CD4-positive, alpha-beta T cell (primary cell): ENCODE measurements at regions not wholly inside any gene's neighbourhood (a gene's known extent, or its start where the extent isn't known, plus 50 kb on each side); places are given as distances from the start of the nearest gene placed in this dataset.

ENCODE experiments used
- ATAC-seq: fragments of 200-7000 bp; cut with Tn5 transposase; one replicate; pipeline ENCODE4 v1.10.0; 2022; ENCODE audit warnings: mild to moderate bottlenecking; ENCODE audit not compliant: poor library complexity
- CTCF ChIA-PET: fragments of 350-600 bp; sonication (Branson Sonifier 250); formaldehyde crosslinking; loops from one replicate; lab custom pipeline; 2021; ENCODE audit warnings: antibody characterized with exemption, inconsistent platforms; lab: Charles Lee
- POLR2A ChIA-PET: fragments of 350-600 bp; sonication (Branson Sonifier 250); formaldehyde crosslinking; loops from one replicate; lab custom pipeline; 2021; ENCODE audit warnings: antibody characterized with exemption, inconsistent platforms; lab: Charles Lee
- DNase-seq, 14 experiments: peaks; one replicate each; pipeline ENCODE4 v3.0.0-alpha.2; 2013 to 2020; ENCODE audit warnings: mixed read lengths in 2 of 14
- H3K27ac ChIP-seq, 2 donors: one replicate each; pipeline versions ENCODE4 v1.5.1 to v1.7.0; 2013; ENCODE audit warnings: low read length in 2 of 2, low read depth in 1 of 2, mild to moderate bottlenecking in 1 of 2
- H3K27me3 ChIP-seq, 2 experiments: 1 replicate in 1 of 2; 2 replicates in 1 of 2; pipeline versions ENCODE4 v1.6.1 to v1.7.0; 2013; ENCODE audit warnings: low read length in 2 of 2, control low read depth in 1 of 2, mild to moderate bottlenecking in 1 of 2, moderate library complexity in 1 of 2; ENCODE audit not compliant: insufficient read depth in 2 of 2, control insufficient read depth in 1 of 2
- H3K36me3 ChIP-seq: one replicate; pipeline ENCODE4 v1.6.1; 2013; ENCODE audit warnings: low read length, control low read depth; ENCODE audit not compliant: insufficient read depth
- H3K4me1 ChIP-seq: one replicate; pipeline ENCODE4 v1.6.1; 2013; ENCODE audit warnings: low read length, control low read depth; ENCODE audit not compliant: insufficient read depth
- H3K4me3 ChIP-seq: one replicate; pipeline ENCODE4 v1.5.1; 2013; ENCODE audit warnings: mild to moderate bottlenecking, low read length, moderate library complexity
- H3K9me3 ChIP-seq, 2 experiments: 1 replicate in 1 of 2; 2 replicates in 1 of 2; pipeline versions ENCODE4 v1.6.1 to v1.7.0; 2013; ENCODE audit warnings: low read length in 2 of 2, mild to moderate bottlenecking in 2 of 2, control low read depth in 1 of 2, moderate library complexity in 1 of 2; ENCODE audit not compliant: control insufficient read depth in 1 of 2, insufficient read depth in 1 of 2
- H3K27ac Mint-ChIP-seq: one replicate; pipeline ENCODE4 v1.8.0; 2020; ENCODE audit warnings: mixed read lengths
- H3K27me3 Mint-ChIP-seq: one replicate; pipeline ENCODE4 v1.8.0; 2021; ENCODE audit warnings: mixed read lengths
- H3K36me3 Mint-ChIP-seq: one replicate; pipeline ENCODE4 v1.8.0; 2021; ENCODE audit warnings: low read depth, mixed read lengths
- H3K4me1 Mint-ChIP-seq: one replicate; pipeline ENCODE4 v1.8.0; 2021; ENCODE audit warnings: low read depth, mixed read lengths
- H3K4me3 Mint-ChIP-seq: one replicate; pipeline ENCODE4 v1.8.0; 2020; ENCODE audit warnings: mild to moderate bottlenecking, mixed read lengths
- H3K9me3 Mint-ChIP-seq: one replicate; pipeline ENCODE4 v1.8.0; 2020; ENCODE audit warnings: mixed read lengths
- CTCF ChIP-seq: fragments of 200-600 bp; IDR thresholded peaks from one replicate; pipeline ENCODE4 v1.8.0; 2022; ENCODE audit warnings: antibody characterized with exemption, mild to moderate bottlenecking
- intact Hi-C, 2 experiments: fragments of 100-400 bp; cut with DNase I in 1 of 2; cut with micrococcal nuclease in 1 of 2; formaldehyde crosslinking; loops; one replicate each; pipeline versions ENCODE4 v1.15.1 to v1.9.0; 2023 to 2025; cut with DNase I, micrococcal nuclease

- H3K4me3 Mint-ChIP-seq = no peak overlapping the region
Measured at GRCh38 chr18:34281722-34282121, 57.0 kb upstream of the NOL4 start.

GRCh38 chr18:34283506-34283905, 58.8 kb upstream of the NOL4 start:
- ATAC-seq (no peak), DNase-seq (no peak)
- ChIA-PET POLR2A (no interaction called here), CTCF (no interaction called here)
- Histone ChIP-seq H3K27me3 (no peaks in the 10 kb centered on the region), H3K36me3 (no peaks in the 10 kb centered on the region), H3K4me3 (no peak overlapping the region), H3K9me3 (peaks cover 10 to 15% of the 10 kb centered on the region in 2 experiments), H3K4me1 (no peaks in the 10 kb centered on the region), H3K27ac (no peak overlapping the region)
- Mint-ChIP-seq H3K36me3 (no peaks in the 10 kb centered on the region), H3K4me1 (no peaks in the 10 kb centered on the region), H3K27ac (no peak overlapping the region), H3K4me3 (no peak overlapping the region), H3K27me3 (no peaks in the 10 kb centered on the region), H3K9me3 (peaks cover 7% of the 10 kb centered on the region)
- intact Hi-C loops = no loop called here
- no peak for TF ChIP-seq CTCF

More at GRCh38 chr18:34281722-34282121, 57.0 kb upstream of the NOL4 start:
- no peak for DNase-seq
- Histone ChIP-seq H3K27me3 (no peaks in the 10 kb centered on the region), H3K27ac (no peak overlapping the region), H3K36me3 (no peaks in the 10 kb centered on the region), H3K4me3 (no peak overlapping the region), H3K4me1 (no peaks in the 10 kb centered on the region), H3K9me3 (peaks cover 0 to 3% of the 10 kb centered on the region in 2 experiments)
- Mint-ChIP-seq H3K27me3 (no peaks in the 10 kb centered on the region), H3K9me3 (peaks cover 3% of the 10 kb centered on the region), H3K36me3 (no peaks in the 10 kb centered on the region), H3K4me1 (no peaks in the 10 kb centered on the region), H3K27ac (no peak overlapping the region)
- ChIA-PET POLR2A (no interaction called here), CTCF (no interaction called here)
- intact Hi-C loops = no loop called here
- no peak for TF ChIP-seq CTCF
- no peak for ATAC-seq

GRCh38 chr18:34287825-34288224, 63.1 kb upstream of the NOL4 start:
- H3K36me3 Mint-ChIP-seq = no peaks in the 10 kb centered on the region
- no peak for ATAC-seq
- ChIA-PET POLR2A (no interaction called here), CTCF (no interaction called here)
- no peak for TF ChIP-seq CTCF
- no peaks in the 10 kb centered on the region for H3K27me3 Mint-ChIP-seq
- Histone ChIP-seq H3K4me3 (no peak overlapping the region), H3K4me1 (no peaks in the 10 kb centered on the region), H3K27ac (no peak overlapping the region), H3K36me3 (no peaks in the 10 kb centered on the region), H3K27me3 (no peaks in the 10 kb centered on the region), H3K9me3 (peaks cover 10 to 20% of the 10 kb centered on the region in 2 experiments)
- DNase-seq = no peak
- H3K4me3 Mint-ChIP-seq = no peak overlapping the region
- H3K4me1 Mint-ChIP-seq = no peaks in the 10 kb centered on the region
- no peak overlapping the region for H3K27ac Mint-ChIP-seq
- H3K9me3 Mint-ChIP-seq = peaks cover 6% of the 10 kb centered on the region
- intact Hi-C loops = no loop called here
